ENCODE measurements at regions not wholly inside any gene's neighbourhood (a gene's known extent, or its start where the extent isn't known, plus 50 kb on each side); places are given as distances from the start of the nearest gene placed in this dataset.

DNA sequence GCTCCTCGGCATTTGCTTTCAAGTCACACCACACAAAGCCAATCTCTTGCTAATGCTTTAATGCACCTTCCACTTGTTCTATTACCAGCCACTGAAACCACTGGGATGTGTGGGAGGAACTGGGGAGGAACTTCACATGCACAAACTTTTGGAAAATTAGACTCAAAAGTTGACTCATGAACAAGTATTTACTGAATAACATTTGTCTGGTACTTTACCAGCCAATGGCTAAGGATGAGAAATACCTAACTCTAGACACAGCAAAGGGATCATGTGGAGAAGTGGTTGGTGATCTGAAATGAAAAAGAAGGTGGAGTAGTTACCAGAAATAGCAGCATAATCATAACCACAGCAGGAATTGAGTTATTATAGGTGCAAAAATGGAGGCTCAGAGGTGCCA, 554.0 kb upstream of the NOX3 start:
- TF ChIP-seq, protein P1, sequence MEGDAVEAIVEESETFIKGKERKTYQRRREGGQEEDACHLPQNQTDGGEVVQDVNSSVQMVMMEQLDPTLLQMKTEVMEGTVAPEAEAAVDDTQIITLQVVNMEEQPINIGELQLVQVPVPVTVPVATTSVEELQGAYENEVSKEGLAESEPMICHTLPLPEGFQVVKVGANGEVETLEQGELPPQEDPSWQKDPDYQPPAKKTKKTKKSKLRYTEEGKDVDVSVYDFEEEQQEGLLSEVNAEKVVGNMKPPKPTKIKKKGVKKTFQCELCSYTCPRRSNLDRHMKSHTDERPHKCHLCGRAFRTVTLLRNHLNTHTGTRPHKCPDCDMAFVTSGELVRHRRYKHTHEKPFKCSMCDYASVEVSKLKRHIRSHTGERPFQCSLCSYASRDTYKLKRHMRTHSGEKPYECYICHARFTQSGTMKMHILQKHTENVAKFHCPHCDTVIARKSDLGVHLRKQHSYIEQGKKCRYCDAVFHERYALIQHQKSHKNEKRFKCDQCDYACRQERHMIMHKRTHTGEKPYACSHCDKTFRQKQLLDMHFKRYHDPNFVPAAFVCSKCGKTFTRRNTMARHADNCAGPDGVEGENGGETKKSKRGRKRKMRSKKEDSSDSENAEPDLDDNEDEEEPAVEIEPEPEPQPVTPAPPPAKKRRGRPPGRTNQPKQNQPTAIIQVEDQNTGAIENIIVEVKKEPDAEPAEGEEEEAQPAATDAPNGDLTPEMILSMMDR (IDR thresholded peaks at IDR 0.05) = no peak
- TF ChIP-seq POLR2A (IDR thresholded peaks at IDR 0.05) = no peak
